GM21619 (cell line): ENCODE measurements at regions not wholly inside any gene's neighbourhood (a gene's known extent, or its start where the extent isn't known, plus 50 kb on each side); places are given as distances from the start of the nearest gene placed in this dataset.
"Not testable (repeated sequence)": the region's sequence is repeated elsewhere in the genome, so short reads cannot be mapped to it uniquely, and the experiment has no call there.

Source experiments
- ATAC-seq: cut with Tn5 transposase; IDR thresholded peaks from one replicate; pipeline ENCODE4 v1.9.1; 2021; ENCODE audit not compliant: unreplicated experiment

DNA sequence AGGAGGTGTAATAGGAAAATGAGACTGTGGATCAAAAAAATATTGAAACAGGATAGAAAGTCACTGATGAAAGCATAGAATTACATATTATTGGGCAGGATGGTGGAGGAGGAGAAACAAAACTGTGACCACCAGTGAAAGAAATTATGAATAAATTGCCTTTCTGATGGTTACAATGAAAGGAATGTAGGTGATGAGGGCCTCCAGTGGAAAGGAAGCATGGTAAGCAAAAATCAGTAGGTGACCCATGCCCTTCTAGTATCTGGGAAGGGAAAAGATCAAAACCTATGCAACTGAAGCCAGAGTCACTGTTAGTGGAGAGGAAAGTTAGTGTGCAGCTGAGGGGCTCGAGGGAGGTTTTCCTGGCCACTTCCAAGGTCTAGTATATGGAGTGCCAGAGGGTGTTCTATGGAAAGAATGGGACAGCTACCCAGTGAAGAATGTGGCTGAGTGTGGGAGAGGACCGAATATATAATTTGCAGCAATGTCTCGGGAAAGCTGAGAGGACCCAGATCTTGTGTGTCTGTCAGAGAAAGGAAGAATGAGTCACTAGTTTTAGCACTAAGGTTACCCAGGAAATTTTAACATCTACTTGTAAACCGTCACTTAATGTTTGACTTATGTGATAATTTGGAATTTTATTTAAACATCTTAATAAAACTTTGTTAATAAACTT lies 146.2 kb downstream of the NFKBIZ start:
- ATAC-seq = no peak

DNA sequence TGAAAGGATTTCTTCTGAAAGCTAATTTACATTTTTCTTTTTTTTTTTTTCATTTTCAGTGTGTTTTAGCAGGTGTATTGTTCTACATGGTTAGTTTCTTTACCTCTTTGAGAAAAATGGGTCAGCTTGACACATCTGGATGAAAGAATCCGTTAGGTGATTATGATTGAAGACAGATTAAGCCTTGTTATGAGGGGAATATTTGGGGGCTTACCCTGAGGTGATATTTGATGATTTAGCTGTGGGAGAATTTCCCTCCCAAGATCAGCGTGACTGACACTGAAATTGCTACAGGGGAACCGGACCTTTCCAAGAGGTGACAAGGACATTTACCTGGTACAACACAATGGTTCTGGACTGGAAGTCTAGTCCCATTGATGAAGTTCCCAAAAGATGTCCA lies 147.5 kb downstream of the NFKBIZ start:
- ATAC-seq = peak; percentile 47

DNA sequence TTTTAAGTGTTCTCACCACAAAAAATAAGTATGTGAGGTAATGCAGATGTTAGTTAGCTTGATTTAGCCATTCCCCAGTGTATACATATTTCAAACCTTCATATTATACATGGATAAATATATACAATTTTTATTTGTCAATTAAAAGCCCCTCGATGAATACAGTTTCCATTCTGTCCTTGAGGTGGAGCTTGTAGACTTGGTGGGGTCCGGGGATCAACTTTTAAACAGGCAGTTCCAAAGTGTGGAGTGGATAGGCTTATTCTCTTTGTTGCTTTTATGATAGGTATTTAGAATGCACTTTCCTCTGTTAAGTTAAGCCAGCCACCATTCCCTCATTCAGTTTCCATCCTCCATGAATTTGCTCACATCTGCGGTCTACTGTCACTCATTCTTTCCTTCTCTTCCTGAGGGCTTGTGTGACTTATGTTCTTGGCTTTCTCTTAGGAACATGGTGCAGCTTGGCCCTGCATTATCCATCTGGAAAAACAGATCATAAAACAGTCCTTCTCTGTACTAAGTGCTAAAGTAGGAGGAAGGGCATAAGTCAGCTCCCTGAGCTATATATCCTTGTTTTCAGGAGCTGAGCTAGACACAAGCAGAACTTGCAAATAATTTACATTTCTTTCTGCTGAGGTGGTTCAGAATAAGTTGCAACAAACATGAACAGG lies 149.1 kb downstream of the NFKBIZ start:
- no peak for ATAC-seq

DNA sequence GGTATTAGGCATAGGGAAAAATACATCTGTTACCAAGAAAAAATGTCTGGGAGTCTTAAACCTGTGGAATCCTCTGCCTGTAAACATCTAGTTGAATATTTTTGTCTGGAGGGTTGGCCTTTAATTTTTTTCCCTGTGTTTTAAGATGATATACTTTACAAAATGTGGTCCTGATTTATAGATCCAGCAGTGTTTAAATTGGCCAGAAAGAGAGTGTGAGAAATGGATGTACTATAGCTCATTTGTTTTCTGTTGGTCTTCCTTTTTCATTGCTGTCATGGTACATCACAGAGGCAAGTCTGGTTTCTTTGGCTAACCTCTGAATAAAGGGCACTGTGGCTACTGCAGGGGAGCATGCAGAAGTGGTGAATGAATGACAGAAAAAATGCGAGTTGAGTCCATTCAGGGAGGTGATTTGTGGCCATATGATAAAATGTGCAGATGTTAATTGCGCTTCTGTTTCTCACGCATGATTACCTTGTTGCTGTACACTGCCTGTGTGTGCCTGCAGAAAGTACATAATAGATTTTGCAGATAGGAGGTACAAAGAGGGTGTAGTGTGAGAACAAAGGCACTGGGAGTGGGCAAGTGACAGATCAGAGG lies 150.0 kb downstream of the NFKBIZ start:
- no peak for ATAC-seq

DNA sequence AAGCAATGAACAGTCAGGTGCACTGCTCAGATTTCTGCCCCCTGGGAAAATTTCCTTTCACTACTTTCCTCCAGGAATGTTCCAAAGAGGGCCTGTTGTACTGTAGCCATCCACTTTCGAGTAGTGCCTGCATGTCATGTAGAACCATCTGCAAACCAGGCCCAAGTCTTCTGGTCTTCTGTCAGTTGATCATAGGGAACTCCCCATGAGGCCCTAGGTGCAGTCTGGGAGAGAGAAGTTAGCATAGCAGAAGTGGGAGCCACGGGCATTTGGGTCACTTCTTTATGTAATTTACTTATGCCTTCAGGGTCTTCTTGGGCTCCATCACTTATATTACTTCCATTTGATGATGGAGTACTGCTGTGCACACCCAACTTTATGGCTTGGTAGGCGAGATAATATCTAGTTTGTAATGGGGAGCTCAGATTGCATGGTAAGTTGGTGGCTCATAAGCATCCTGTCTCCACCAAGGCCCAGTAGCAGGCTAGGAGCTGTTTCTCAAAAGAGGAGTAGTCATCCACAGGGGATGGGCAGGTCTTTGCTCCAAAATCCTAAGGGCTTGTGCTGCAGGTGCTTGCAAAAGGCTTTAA lies 151.4 kb downstream of the NFKBIZ start:
- ATAC-seq = no peak

DNA sequence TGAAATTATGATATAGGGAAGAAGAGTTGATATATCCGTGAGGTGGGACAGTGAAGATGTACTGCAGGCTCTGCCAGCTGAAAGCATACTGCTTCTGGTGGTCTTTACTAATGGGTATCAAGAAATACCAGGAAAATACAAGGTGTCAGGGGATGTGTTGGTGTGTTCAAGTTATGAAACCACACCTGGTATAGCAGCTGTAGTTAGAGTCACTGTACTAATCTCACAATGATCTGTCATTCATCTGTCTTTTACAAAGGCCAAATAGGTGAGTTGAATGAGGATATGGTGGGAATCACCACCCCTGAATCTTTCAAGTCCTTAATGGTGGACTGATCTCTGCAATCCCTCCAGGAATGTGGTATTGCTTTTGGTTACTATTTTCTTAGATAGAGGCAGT lies 152.7 kb downstream of the NFKBIZ start:
- no peak for ATAC-seq

DNA sequence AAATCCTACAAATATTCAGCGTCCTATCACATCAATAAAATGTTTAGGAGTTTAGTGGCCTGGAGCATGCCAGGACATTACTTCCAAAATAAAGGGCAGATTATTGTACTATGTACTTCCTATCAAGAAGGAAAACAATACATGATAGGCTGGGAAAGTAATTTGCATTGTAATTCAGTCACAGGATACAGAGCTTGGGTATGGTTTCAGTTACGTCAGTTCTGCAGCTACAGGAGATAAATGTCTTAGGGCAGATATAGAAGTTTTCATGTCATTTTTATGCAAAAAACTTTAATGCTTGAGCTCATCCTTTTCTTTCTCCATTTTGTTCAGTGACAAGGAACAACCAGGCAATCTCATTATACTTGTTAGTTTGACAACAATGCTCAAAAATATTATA lies 155.2 kb downstream of the NFKBIZ start:
- no peak for ATAC-seq

DNA sequence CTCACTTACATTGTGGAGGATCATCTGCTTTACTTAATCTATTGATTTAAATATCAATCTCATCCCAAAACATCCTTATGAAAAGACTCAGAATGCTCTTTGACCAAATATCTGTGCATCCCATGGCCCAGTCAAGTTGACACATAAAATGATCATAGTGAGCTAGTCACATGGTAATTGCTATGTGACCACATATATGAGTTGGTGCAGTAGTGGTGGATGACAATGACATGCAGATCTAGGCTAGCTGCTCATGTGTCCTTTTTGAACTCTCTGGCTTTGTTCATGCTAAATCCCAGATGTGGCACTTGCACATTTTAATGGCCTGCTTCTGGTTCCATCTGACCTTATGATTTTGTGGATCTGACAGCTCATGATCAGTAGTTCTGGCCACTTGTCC lies 156.2 kb downstream of the NFKBIZ start:
- ATAC-seq = no peak

DNA sequence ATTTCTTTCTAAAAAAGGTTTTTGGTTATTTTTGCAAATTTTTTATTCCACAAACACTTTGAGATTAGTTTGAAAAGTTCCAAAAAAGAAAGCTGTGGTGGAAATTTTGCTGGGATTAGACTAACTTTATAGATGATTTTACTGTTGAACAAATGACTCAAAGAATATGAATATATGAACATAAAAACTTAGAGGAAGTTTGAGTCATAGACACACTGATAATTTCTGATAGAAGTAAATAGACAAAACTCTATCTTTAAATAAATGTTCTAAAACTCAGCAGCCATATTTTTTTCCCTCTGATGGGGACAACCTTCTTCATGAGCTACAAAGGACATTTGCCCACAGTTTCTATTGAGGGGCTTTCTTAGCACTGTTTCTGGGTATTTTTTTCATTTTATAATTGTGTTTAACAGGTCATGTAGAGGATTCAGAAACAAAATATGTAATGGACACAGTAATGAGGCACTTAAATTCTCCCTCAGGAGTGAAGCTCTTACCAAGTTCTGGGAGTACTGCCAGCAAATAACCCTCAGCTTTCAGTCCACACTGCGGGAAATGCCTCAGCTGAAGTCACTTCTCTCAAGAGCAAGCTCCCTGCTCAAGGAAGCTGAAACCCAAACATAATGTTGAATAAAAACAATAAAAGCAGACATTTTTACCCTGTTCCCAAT lies 157.6 kb downstream of the NFKBIZ start:
- ATAC-seq = no peak

DNA sequence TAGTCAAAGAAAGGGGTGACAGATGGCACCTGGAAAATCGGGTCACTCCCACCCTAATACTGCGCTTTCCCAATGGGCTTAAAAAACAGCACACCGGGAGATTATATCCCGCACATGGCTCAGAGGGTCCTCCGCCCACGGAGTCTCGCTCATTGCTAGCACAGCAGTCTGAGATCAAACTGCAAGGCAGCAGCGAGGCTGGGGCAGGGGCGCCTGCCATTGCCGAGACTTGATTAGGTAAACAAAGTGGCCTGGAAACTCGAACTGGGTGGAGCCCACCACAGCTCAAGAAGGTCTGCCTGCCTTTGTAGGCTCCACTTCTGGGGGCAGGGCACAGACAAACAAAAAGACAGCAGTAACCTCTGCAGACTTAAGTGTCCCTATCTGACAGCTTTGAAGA lies 159.1 kb downstream of the NFKBIZ start:
- not testable (repeated sequence) for ATAC-seq

DNA sequence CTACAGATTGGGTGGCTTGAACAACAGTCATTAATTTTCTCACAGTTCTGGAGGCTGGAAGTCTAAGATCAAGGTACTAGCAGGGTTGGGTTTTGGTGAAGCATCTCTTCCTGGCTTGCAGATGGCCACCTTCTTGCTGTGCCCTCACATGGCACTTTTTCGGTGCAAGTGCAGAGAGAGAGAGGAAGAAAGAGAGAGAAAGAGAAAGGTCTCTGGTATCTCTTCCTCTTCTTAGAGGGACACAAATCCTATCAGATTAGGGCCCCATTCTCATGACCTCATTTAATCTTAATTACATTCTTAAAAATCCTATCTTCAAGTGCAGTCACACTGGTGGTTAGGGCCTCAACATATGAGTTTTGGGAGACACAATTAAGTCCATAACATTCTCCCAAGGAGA lies 167.1 kb downstream of the NFKBIZ start:
- no peak for ATAC-seq

DNA sequence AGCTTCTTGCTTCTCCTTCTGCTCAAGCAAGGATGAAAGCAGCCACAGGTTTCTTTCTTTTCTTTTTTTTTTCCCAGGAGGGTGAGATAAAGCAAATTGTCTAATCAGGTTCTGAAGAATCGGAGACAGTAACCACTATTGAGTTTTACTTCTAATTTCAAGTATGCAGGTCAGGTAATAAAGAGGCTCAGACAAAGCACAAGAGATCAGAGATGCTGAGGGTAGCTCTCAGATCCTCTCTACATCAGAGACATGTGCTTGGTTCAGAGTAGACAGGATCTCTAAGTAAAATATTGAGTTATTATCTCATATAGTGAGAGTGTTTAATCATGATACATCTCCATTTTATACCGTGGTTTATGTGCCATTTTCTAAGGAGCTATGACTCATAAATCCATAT lies 168.5 kb downstream of the NFKBIZ start:
- ATAC-seq = no peak

DNA sequence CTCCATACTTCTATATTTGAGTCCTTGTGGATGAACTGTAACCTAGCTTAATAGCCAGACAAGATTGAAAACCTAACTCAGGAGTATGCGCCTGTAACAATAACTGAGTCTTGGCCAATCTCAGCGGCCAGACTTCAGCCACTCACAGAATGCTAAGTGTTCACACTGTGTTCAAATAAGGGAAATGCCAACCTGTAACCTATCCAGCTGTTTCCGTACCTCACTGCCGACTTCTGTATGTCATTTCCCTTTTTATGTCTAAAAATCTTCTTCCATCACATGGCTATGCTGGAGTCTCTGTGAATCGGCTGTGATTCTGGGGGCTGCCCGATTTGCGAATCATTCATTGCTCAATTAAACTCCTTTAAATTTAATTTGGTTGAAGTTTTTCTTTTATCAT lies 169.2 kb downstream of the NFKBIZ start:
- no peak for ATAC-seq

DNA sequence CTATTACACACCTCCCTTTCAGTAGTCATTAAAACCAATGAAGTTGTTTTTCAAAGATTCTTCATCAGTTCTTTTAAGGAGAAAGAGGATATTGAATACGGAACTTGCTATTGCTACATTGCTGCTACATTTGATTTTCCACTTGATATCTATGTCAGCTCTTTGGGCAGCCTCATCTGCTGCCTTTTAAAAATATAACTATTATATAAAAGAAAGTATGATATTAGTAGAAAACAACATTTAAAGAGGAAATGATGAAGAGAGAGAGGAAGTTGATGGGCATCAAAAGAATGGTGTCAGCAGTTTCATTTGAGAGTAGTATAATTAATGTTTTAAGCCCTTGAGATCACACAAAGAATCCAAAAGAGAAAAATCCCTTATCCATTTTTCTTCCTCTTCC lies 171.4 kb downstream of the NFKBIZ start:
- ATAC-seq = no peak

DNA sequence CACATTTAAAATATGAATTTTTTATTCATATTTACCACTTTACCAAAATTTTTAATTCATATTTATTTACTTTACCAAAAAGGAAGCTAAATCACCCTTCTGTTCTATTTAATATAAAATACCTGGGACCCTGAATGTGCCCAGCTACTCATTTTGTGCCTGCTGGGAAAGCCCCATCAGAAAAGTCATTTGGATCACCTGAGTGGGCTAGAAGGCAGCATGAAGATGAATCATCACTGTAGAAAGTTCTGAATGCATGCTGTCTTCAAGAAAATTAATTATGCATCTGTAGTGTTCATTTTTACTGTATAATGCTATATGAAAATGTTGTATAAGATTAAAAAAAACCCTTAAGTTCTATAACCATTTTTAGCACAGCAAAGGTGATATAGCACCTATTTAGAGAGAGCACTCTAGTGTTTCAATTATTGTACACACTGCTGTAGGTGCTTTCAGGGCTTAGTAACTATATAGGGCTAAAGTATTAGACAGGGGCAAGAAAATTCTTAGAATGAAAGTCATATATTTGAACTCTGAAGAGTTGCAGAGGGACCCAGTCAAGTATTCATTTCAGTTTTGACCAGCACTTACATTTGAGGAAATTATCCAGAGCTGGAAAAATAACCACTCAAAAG lies 175.1 kb downstream of the NFKBIZ start:
- ATAC-seq = no peak

DNA sequence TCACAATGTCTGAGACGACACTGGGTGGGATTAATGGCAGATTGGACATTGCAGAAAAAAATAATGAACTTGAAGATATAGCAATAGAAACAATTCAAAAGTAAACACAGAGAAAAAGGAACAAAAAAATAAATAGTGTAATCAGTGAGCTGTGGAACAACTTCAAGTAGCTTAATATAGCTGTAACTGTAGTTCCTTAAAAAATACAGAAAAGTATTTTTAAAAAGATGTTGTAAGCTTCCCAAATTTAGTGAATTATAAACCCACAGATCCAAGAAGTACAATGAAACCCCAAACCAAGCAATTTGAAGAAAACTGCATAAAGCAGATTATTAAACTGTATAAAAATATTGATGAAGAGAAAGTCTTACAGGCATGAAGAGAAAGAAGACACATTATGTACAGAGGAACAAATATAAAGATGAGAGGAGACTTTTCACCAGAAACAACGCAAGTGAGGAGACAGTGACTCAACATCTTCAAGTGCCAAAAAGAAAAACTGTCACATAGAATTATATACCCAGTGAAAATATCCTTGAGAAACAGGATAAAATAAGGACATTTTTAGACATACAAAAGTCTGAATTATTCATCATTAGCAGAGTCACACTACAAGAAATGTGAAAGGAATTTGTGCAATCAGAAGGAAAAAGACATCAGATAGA lies 176.4 kb downstream of the NFKBIZ start:
- ATAC-seq = no peak

DNA sequence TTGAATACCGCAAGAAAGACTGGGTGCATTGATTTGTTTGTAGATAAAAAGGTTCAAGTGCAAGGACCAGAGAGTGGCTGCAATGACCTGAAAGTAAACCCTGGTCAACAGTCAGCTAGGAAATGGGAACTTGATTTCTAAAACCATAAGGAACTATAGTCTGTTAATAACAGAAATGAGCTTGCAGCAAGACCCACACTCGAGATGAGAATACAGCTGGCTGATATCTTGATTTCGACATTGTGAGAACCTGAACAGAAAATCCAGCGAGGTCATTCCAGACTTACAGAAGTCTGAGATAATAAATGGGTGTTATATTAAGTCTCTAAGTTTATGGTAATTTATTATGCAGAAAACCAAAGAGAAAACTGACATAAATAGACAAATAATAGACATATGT lies 177.3 kb downstream of the NFKBIZ start:
- ATAC-seq = no peak

DNA sequence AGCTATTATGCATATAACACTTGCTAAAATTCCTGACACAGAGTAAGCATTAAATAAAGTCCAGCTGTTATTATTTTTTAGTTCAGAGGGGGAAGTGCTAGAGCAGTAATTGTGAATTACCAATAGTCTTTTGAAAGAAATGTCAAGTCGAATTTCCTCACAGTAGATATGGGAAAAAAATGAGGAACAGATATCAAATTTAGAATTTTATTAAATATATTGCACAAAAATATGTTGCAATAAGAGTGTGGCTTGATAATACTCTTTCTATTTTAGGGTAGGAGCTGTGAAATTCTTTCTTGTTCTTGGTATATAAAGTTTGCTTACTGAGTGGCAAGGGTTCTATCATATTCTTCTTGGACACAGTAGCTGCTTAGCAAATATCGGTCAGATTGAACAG lies 181.3 kb downstream of the NFKBIZ start:
- no peak for ATAC-seq

DNA sequence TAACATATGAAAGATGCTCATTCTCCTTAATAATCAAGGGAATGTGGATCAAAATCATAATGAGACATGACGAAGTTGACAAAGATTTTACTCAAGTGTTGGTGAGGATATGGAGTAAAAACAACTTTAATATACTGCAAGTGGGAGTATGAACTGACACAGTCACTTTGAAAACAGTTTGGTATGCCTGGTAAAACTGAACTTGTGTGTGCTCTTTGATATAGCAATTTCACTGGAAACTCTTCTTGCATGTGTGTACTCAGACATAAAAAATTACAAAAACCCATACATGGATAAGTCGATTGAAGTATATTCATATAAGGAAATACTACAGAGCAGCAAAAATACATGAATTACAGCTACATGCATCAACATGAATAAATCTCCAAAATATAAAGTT lies 182.5 kb downstream of the NFKBIZ start:
- ATAC-seq = no peak

DNA sequence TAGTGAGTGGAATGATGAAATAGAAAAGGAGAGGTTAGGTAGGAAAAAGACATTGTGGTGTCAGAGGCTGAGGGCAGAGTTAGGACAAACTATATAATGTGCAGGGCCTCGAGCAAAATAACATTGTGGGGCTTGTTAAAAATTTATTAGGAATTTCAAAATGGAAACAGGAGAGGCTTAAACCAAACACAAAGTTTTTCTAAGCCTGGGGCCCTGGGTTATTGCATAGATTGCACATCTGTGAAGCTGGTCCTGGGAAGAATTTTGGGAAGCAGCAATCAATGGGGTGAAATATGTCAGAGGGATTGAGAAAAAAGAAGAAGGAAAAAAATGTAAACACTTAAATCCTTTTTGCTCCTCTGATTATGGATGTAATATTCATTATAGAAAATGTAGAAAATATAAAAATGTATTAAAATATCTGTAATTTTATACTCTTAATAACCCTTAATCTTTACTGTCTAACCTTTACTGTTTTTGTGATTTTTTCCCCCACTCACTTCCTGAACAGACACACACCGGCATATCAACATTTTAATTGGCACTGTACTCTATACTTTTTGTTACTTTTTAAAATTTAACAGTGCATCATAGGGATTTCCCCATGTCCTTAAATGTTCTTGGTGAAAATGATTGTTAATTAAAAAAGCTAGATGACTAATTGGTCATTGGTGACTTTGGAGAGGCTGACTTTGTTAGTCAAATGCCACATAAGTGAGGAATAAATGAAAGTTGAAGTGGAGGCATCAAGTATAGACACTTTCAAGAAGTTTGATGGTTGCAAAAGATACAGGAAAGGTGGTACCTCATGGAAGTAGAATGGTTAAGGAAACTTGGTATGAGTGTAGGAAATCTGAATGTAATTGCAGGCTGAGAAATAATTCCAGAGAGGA lies 183.4 kb downstream of the NFKBIZ start:
- no peak for ATAC-seq
